HCT116 (cell line): ENCODE measurements at regions not wholly inside any gene's neighbourhood (a gene's known extent, or its start where the extent isn't known, plus 50 kb on each side); places are given as distances from the start of the nearest gene placed in this dataset.

Experiments used
- ATAC-seq: fragments of 200-7000 bp; cut with Tn5 transposase; 2 replicates; pipeline ENCODE4 v1.9.1; 2020; ENCODE audit warnings: mild to moderate bottlenecking, moderate library complexity
- BruUV-seq: library from RNA; stranded (reverse); fragments of 400-500 nt; replicated peaks from 2 replicates; lab custom pipeline; 2021; lab: Mats Ljungman, UMichigan
- CTCF ChIA-PET: fragments of 300-600 bp; sonication (Branson Sonifier 250); formaldehyde crosslinking; loops from one replicate; lab custom pipeline; 2021; ENCODE audit warnings: antibody characterized with exemption; lab: Charles Lee
- POLR2A ChIA-PET: fragments of 300-600, 350-600 bp; sonication (Branson Sonifier 250); formaldehyde crosslinking; loops from one replicate; lab custom pipeline; 2021; ENCODE audit warnings: antibody characterized with exemption; lab: Charles Lee
- RAD21 ChIA-PET, 2 experiments: fragments of 300-600 bp; sonication (Branson Sonifier 250); formaldehyde crosslinking; loops; one replicate each; lab custom pipeline; 2023; ENCODE audit warnings: low total read pairs in 2 of 2; ENCODE audit not compliant: uncharacterized antibody in 2 of 2, unreplicated experiment in 2 of 2, low non-redundant PET in 1 of 2; lab: Charles Lee
- DNase-seq: peaks from one replicate; pipeline ENCODE4 v3.0.0-alpha.2; 2010; ENCODE audit warnings: low read depth, low spot score
- H2AFZ ChIP-seq: fragments of 200-600 bp; shearing (Covaris generic), sonication (generic); 2 replicates; pipeline ENCODE4 v1.6.1; 2017; ENCODE audit warnings: low read depth, mixed run types, mixed read lengths, antibody characterized with exemption, low read length; ENCODE audit not compliant: poor library complexity, severe bottlenecking
- H3K27ac ChIP-seq: 2 replicates; pipeline ENCODE4 v1.5.1; 2012; ENCODE audit warnings: low read depth, low read length
- H3K27me3 ChIP-seq: fragments of 200-600 bp; sonication (generic); 2 replicates; pipeline ENCODE4 v1.6.1; 2016; ENCODE audit warnings: mixed run types, low read length, mixed read lengths; ENCODE audit not compliant: insufficient read depth
- H3K36me3 ChIP-seq, 2 experiments: fragments of 200-500 bp in 1 of 2; fragments of 200-600 bp in 1 of 2; sonication (Bioruptor generic) in 1 of 2; sonication (generic) in 1 of 2; 2 replicates each; pipeline versions ENCODE4 v1.5.1 to v1.6.1; 2014 to 2016; ENCODE audit warnings: low read length in 2 of 2, inconsistent platforms in 1 of 2, mixed read lengths in 1 of 2, mixed run types in 1 of 2; ENCODE audit not compliant: insufficient read depth in 2 of 2, control insufficient read depth in 1 of 2
- H3K4me1 ChIP-seq, 2 experiments: fragments of 200-600 bp in 1 of 2; sonication (generic) in 1 of 2; 2 replicates each; pipeline versions ENCODE4 v1.5.1 to v1.6.1; 2012 to 2017; ENCODE audit warnings: low read length in 2 of 2, inconsistent platforms in 1 of 2, mild to moderate bottlenecking in 1 of 2, mixed read lengths in 1 of 2, mixed run types in 1 of 2, moderate library complexity in 1 of 2; ENCODE audit not compliant: insufficient read depth in 2 of 2, control insufficient read depth in 1 of 2
- H3K4me2 ChIP-seq: fragments of 200-600 bp; sonication (generic); 2 replicates; pipeline ENCODE4 v1.6.1; 2017; ENCODE audit warnings: mixed run types, low read length, mixed read lengths
- H3K4me3 ChIP-seq, 2 experiments: fragments of 200-600 bp in 1 of 2; sonication (generic) in 1 of 2; replicated peaks in 1 of 2; 2 replicates each; pipeline ENCODE4 v1.5.1; 2011 to 2016; ENCODE audit warnings: low read length in 2 of 2, control low read depth in 1 of 2, low read depth in 1 of 2, mild to moderate bottlenecking in 1 of 2, mixed read lengths in 1 of 2, mixed run types in 1 of 2
- H3K79me2 ChIP-seq: fragments of 200-600 bp; sonication (generic); 2 replicates; pipeline ENCODE4 v1.6.1; 2017; ENCODE audit warnings: mild to moderate bottlenecking, mixed run types, low read length, moderate library complexity, mixed read lengths; ENCODE audit not compliant: insufficient read depth
- H3K9ac ChIP-seq: fragments of 200-600 bp; sonication (generic); 2 replicates; pipeline ENCODE4 v1.6.1; 2016; ENCODE audit warnings: low read length, mixed read lengths
- H3K9me2 ChIP-seq: fragments of 200-600 bp; sonication (generic), shearing (Covaris generic); 2 replicates; pipeline ENCODE4 v1.6.1; 2017; ENCODE audit warnings: mixed run types, mild to moderate bottlenecking, moderate library complexity; ENCODE audit not compliant: insufficient read depth
- H3K9me3 ChIP-seq, 2 experiments: fragments of 200-500 bp in 1 of 2; fragments of 200-600 bp in 1 of 2; sonication (Bioruptor generic) in 1 of 2; sonication (generic) in 1 of 2; 2 replicates each; pipeline ENCODE4 v1.6.1; 2014 to 2017; ENCODE audit warnings: low read length in 2 of 2, mixed read lengths in 2 of 2, inconsistent platforms in 1 of 2, low read depth in 1 of 2, mild to moderate bottlenecking in 1 of 2, mixed run types in 1 of 2, moderate library complexity in 1 of 2; ENCODE audit not compliant: control insufficient read depth in 1 of 2, insufficient read depth in 1 of 2
- H4K20me1 ChIP-seq: fragments of 200-600 bp; sonication (generic), shearing (Covaris generic); 2 replicates; pipeline ENCODE4 v1.6.1; 2017; ENCODE audit warnings: mixed run types, mild to moderate bottlenecking, moderate library complexity; ENCODE audit not compliant: insufficient read depth
- CBX3 ChIP-seq: IDR thresholded peaks from 2 replicates; pipeline ENCODE4 v1.6.1; 2012; ENCODE audit warnings: low read depth
- CEBPB ChIP-seq: IDR thresholded peaks from 2 replicates; pipeline ENCODE4 v1.6.1; 2012; ENCODE audit warnings: low read depth
- EGR1 ChIP-seq: IDR thresholded peaks from 2 replicates; pipeline ENCODE4 v1.6.1; 2012; ENCODE audit warnings: low read depth
- ELF1 ChIP-seq: IDR thresholded peaks from 2 replicates; pipeline ENCODE4 v1.6.1; 2012; ENCODE audit warnings: low read depth, borderline replicate concordance
- EZH2phosphoT487 ChIP-seq: fragments of 200-600 bp; IDR thresholded peaks from 2 replicates; pipeline ENCODE4 v1.6.1; 2018; ENCODE audit warnings: antibody characterized with exemption, borderline replicate concordance
- FOSL1 ChIP-seq: IDR thresholded peaks from 2 replicates; pipeline ENCODE4 v1.6.1; 2012; ENCODE audit warnings: low read depth
- POLR2A ChIP-seq: IDR thresholded peaks from 2 replicates; pipeline ENCODE4 v1.7.0; 2011; ENCODE audit warnings: borderline replicate concordance; ENCODE audit not compliant: insufficient read depth, insufficient read length; ENCODE audit errors: extremely low read depth
- POLR2AphosphoS5 ChIP-seq: IDR thresholded peaks from 2 replicates; pipeline ENCODE4 v1.6.1; 2011; ENCODE audit warnings: mild to moderate bottlenecking, low read depth, low read length, moderate library complexity
- SIN3A ChIP-seq: IDR thresholded peaks from 2 replicates; pipeline ENCODE4 v1.6.1; 2012; ENCODE audit warnings: low read depth
- SRF ChIP-seq: IDR thresholded peaks from 2 replicates; pipeline ENCODE4 v1.6.1; 2012; ENCODE audit warnings: low read depth
- TCF7L2 ChIP-seq: IDR thresholded peaks from 2 replicates; pipeline ENCODE4 v1.7.0; 2011; ENCODE audit warnings: borderline replicate concordance, inconsistent platforms; ENCODE audit not compliant: insufficient read depth, insufficient read length; ENCODE audit errors: extremely low read depth
- YY1 ChIP-seq: IDR thresholded peaks from 2 replicates; pipeline ENCODE4 v1.6.1; 2011; ENCODE audit warnings: low read length, low read depth, moderate library complexity, mild to moderate bottlenecking; ENCODE audit not compliant: insufficient replicate concordance; ENCODE audit errors: extremely low read depth
- ZFX ChIP-seq: fragments of 450-650 bp; IDR thresholded peaks from 2 replicates; pipeline ENCODE4 v1.6.1; 2017
- intact Hi-C: fragments of 100-400 bp; cut with micrococcal nuclease; formaldehyde crosslinking; loops from 2 replicates; pipeline ENCODE4 v1.10.0; 2022
- TF ChIP-seq, protein P1 (sequence below): IDR thresholded peaks from 2 replicates; pipeline ENCODE4 v1.6.1; 2012
- TF ChIP-seq, protein P2 (sequence below): IDR thresholded peaks from 2 replicates; pipeline ENCODE4 v1.6.1; 2011; ENCODE audit warnings: mild to moderate bottlenecking, low read length, moderate library complexity; ENCODE audit not compliant: insufficient replicate concordance; ENCODE audit errors: extremely low read depth

DNA sequence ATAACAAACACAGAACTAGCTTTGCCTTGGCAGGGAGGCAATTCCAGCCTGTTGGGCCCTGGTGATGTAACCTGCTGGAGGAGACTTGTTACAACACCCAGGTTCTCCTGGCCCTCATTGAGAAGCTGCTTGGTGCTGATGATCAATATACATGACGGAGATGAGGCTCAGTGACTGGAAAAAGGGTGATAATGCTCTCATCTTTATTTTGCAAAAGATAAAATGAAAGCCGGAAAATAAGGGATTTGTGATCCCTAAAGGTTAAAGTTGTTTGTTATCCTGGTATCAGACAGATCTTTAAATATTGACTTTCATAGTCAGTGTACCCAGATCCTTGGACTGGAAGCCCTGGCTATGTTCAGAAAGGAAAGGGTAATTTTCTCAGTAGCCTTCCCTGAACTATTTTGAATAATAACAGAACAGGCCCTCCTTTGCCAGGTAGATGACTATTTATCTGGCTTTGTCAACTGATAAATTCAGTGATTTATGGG lies 118.9 kb upstream of the MEIS2 start:
- intact Hi-C loops, result no loop called here
- H3K9me3 ChIP-seq, result no peaks in the 10 kb centered on the region
- DNase-seq, result no peak
- no peak overlapping the region for H3K4me2 ChIP-seq
- no TSS peak for BruUV-seq
- no peak for TF ChIP-seq ELF1
- no peak for TF ChIP-seq CEBPB
- no peak for TF ChIP-seq EGR1
- TF ChIP-seq TCF7L2, result no peak
- TF ChIP-seq CBX3, result no peak
- TF ChIP-seq EZH2phosphoT487, result no peak
- TF ChIP-seq, protein P1, sequence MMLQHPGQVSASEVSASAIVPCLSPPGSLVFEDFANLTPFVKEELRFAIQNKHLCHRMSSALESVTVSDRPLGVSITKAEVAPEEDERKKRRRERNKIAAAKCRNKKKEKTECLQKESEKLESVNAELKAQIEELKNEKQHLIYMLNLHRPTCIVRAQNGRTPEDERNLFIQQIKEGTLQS, result no peak
- no peak for TF ChIP-seq ZFX
- TF ChIP-seq SRF, result no peak
- TF ChIP-seq SIN3A, result no peak
- no peak for TF ChIP-seq FOSL1
- TF ChIP-seq YY1, result no peak
- no peak for TF ChIP-seq POLR2A
- TF ChIP-seq POLR2AphosphoS5, result no peak
- TF ChIP-seq, protein P2, sequence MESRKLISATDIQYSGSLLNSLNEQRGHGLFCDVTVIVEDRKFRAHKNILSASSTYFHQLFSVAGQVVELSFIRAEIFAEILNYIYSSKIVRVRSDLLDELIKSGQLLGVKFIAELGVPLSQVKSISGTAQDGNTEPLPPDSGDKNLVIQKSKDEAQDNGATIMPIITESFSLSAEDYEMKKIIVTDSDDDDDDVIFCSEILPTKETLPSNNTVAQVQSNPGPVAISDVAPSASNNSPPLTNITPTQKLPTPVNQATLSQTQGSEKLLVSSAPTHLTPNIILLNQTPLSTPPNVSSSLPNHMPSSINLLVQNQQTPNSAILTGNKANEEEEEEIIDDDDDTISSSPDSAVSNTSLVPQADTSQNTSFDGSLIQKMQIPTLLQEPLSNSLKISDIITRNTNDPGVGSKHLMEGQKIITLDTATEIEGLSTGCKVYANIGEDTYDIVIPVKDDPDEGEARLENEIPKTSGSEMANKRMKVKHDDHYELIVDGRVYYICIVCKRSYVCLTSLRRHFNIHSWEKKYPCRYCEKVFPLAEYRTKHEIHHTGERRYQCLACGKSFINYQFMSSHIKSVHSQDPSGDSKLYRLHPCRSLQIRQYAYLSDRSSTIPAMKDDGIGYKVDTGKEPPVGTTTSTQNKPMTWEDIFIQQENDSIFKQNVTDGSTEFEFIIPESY, result no peak
- H3K9me2 ChIP-seq, result no peaks in the 10 kb centered on the region
- no peak overlapping the region for H2AFZ ChIP-seq
- no peak overlapping the region for H3K4me3 ChIP-seq
- no peak for ATAC-seq
- H4K20me1 ChIP-seq, result no peaks in the 10 kb centered on the region
- H3K4me1 ChIP-seq, result no peaks in the 10 kb centered on the region
- no peaks in the 10 kb centered on the region for H3K79me2 ChIP-seq
- CTCF ChIA-PET, result no interaction called here
- RAD21 ChIA-PET, result no interaction called here
- no peaks in the 10 kb centered on the region for H3K27me3 ChIP-seq
- H3K36me3 ChIP-seq, result no peaks in the 10 kb centered on the region
- no peak overlapping the region for H3K27ac ChIP-seq
- no peak overlapping the region for H3K9ac ChIP-seq
- POLR2A ChIA-PET, result no interaction called here
